HG03103 (cell line): ENCODE measurements at regions not wholly inside any gene's neighbourhood (a gene's known extent, or its start where the extent isn't known, plus 50 kb on each side); places are given as distances from the start of the nearest gene placed in this dataset.

Experiments used
- ATAC-seq: cut with Tn5 transposase; IDR thresholded peaks from one replicate; pipeline ENCODE4 v1.9.1; 2021; ENCODE audit warnings: low read depth; ENCODE audit not compliant: unreplicated experiment

- no peak for ATAC-seq
These were observed 286.8 kb upstream of the ZMIZ1 start for GRCh38 chr10:78781991-78782390.

GRCh38 chr10:78782441-78782840, 286.3 kb upstream of the ZMIZ1 start:
- ATAC-seq, result no peak

GRCh38 chr10:78783753-78784152, 285.0 kb upstream of the ZMIZ1 start:
- ATAC-seq, result no peak

GRCh38 chr10:78784546-78784945, 284.2 kb upstream of the ZMIZ1 start:
- no peak for ATAC-seq

DNA sequence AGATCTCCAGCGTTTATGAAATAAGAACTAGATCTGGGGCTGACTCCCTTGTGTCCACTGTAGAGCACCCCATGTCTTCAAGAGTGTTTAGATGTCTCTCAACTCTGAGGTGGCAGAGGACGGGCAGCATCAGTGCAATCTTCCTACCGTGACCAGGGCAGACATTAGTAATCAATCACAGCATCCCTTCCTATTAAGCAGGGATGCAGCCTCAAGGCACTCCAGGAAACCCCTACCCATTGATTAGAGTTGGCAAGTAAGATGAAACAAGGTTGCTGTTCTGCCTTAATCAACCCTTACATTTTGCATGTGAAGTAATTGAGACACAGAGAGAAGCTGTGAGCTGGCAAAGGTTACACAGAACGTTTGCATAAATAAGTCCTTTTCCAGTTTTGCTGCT, 283.7 kb upstream of the ZMIZ1 start:
- no peak for ATAC-seq

- no peak for ATAC-seq
These were observed 282.8 kb upstream of the ZMIZ1 start for GRCh38 chr10:78785991-78786390.

DNA sequence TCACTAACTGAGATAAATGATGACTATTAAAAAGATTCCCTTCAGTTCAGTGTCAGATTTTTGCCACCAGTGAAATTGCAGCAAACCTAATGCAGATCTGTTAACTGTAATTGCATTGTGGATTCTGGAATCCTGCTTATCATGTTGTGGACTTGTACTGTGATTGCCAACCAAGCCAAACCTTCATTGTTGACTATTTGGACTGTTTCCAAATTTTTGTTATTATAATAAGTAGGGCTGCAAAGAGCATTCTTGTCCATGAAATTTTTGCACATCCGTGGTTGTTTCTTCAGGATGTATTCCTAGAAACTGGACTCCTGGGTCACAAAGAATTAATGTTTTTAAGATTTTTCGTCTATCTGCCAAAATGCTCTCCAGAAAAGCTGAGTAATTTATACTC, 281.6 kb upstream of the ZMIZ1 start:
- no peak for ATAC-seq

GRCh38 chr10:78794736-78795455, 273.9 kb upstream of the ZMIZ1 start:
- ATAC-seq, result no peak

- ATAC-seq, result no peak
These were observed 269.6 kb upstream of the ZMIZ1 start for GRCh38 chr10:78798976-78799730.

DNA sequence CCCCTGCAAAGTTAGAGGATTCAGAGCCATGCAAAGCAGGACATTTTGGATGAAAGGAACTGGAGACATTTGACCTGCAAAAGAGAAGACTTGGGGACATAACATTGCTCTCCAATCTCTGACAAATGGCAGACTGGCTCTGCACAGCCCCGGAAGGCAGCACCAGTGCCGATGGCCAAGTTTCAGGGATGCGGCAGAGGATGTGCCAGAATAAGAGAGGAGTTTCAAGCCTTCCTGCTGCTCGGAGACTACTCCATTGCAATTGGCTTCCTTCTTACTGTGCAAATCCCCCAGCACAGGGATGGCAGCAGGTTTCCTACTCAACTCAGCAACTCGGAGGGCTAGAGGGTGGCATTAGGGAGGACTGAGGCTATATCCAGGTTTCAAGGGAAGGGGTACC, 268.8 kb upstream of the ZMIZ1 start:
- no peak for ATAC-seq

GRCh38 chr10:78800535-78801320, 268.0 kb upstream of the ZMIZ1 start:
- ATAC-seq, result no peak

DNA sequence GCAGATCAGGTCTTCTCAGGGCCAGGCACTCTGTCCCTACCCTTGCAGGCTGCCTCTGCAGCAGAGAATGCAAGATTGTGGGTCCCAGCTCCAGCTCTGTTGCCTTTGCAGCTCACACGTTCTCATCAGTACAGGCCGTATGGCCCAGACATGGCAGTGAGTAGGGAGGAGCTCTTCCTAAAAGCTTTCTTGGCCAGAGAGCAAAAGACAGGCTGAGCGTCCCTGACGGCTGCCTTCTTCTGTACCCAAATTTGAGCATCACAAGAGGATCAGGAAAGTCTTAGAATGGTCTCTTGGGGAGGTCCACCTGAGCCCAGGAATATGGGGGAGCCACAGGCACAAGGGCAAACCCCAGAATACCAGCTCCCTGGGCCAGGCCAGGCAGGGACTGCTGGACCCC, 266.3 kb upstream of the ZMIZ1 start:
- ATAC-seq, result no peak

DNA sequence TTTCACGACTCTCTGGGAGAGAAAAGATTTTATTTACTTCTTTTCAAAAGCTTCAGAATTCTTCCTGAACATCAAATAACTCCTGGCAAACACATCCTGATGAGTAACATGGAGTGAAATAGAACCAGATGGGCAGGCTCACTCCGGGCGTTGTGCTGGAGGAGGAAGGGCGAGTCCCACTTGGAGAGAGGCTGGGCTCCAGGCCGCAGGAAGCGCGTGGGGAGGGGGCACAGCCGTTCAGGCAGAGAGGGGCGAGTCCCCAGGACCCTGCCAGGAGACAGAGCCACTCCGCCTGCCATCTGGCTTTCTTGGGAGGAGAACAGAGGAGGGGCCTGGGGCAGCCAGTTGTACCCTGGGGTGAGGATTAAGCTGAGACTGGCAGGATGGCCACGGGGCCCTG, 265.9 kb upstream of the ZMIZ1 start:
- ATAC-seq, result no peak

GRCh38 chr10:78803710-78804109, 265.1 kb upstream of the ZMIZ1 start:
- no peak for ATAC-seq

DNA sequence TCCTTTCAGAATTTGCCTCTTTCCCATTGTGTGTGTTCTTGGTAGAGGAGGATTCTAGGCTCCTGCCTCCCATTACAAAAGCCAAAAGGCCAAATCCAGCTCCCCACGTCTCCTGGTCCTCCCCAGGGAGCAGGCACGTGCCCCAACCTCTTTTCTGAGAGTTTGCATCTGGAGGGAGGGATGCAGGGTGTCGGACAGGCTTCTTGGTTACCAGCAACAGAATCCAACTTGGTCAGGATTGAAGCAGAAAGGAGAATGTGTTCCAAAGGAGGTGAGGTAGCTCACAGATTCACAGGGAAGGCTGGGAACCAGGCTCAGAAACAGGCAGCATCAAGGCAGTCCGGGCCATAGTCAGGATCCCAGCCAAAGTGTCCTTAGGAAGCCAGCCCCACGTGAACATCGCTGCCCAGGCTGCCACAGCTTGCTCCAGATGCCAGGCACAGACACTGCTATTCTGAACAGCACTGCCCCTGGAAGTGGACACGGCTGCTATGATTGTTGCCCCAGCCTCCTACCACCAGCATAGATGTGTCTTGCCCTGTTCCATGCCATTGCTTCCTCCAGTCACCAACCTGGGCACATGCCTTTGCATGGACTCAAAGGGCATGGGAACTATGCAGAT, 264.2 kb upstream of the ZMIZ1 start:
- no peak for ATAC-seq

DNA sequence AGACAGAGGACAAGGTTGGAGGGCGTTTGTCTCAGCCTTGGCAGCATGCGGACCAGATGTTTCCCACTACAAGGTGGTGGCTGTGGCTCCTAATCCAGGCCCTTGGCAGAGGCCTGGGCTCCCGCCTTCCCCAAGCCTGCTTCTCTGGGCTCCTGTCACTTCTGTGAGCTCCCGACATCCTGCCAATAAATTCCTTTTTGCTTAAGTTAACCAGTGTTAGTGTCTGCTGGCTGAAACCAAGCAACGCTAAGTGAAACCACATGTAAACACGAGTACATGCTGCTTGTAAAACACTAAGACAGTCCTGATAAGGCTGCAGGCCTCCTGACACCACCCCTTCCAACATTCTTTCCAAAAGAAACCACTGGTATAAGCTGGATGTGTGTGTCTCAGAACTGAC, 263.6 kb upstream of the ZMIZ1 start:
- ATAC-seq, result no peak

DNA sequence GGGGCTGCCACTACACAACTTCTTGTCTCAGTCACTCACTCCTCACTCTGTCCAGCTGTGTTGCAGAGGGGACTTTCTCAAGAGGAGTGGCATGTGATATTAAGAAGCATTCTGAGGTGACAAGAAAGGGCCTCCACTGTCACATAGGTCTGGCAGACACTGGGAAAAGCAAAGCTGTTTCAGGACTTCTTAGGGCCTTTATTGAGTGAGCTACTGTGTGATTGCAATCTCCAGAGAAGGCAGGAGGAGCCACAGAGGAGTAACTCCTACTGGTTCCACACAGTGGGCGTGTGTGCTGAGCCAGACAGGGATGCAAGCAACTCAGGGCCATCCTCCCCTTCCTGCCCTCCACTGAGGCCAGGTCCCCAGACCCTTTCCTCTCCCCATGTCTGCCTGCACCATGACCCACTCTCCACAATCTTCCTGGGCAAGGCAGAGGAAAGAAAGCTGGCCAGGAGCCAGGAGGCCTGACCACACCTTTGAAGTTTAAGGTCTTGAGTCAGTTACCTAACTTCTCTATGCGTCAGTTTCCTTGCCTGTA, 262.0 kb upstream of the ZMIZ1 start:
- ATAC-seq, result no peak

DNA sequence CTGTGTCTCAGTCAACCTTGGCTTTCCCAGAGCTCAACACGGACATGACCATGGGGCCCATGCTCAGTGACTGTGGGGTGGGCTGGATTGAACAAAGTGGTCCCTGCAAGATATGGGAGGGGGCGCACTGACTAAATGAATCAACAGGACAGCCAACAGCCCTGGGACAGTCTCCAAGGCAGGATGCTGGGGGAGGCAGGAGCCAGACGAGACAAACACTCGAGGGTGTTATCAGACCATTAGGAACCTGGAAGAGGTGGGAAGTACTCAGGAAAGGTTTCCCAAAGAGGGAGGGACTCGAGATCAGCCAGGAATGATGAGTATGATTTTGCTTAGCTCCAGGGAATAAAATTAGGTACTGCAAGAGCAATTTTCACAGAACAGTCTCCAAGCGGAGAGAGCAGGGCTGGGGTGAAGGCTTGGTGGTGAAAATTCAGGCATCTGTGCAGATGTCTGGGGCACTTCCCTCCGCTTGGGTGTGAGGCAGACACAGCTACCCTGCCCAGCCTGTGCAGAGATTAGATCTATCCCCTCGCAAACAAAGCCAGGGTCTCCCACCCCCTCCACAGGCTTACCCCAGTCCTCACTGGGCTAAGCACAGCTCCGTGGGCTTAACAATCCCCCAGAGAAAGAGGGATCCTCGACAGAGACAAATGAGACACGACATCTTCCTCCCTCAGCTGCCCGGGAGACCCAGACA, 261.1 kb upstream of the ZMIZ1 start:
- ATAC-seq, result no peak

GRCh38 chr10:78808286-78808685, 260.5 kb upstream of the ZMIZ1 start:
- ATAC-seq, result no peak

- ATAC-seq, result no peak
These were observed 259.9 kb upstream of the ZMIZ1 start for GRCh38 chr10:78808736-78809367.
